ENCODE measurements at regions not wholly inside any gene's neighbourhood (a gene's known extent, or its start where the extent isn't known, plus 50 kb on each side); places are given as distances from the start of the nearest gene placed in this dataset.
"Not testable (repeated sequence)": the region's sequence is repeated elsewhere in the genome, so short reads cannot be mapped to it uniquely, and the experiment has no call there.

DNA sequence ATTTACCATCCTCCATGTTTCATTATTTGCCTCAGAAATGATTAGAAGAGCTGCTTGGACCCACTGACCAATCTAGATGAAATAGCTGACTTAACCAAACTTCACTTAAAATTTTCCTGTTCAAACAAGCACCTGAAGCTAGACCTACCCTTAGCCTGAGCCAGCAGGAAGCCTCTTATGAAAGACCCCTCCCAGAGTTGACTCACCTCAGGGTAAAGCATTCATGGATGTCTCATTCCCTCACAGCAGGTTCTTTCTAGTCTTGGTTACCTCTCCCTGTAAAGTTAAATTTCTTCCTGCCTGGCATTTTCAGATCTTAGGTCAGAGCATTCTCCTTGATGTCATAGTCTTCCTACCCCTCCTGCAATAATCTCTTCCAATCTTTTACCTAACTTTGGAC lies 1209.8 kb downstream of the FLRT2 start:
- H3K27me3 ChIP-seq (ENCODE audit: control insufficient read depth, insufficient read depth, low read length), result no peaks in the 10 kb centered on the region
- ATAC-seq (no peak), DNase-seq (ENCODE audit: low read depth, low spot score) (no peak)
- TF ChIP-seq TCF7L2 (IDR thresholded peaks at IDR 0.05; ENCODE audit: low read depth, low read length), result no peak
- no peak for TF ChIP-seq POLR2AphosphoS5 (IDR thresholded peaks at IDR 0.05; ENCODE audit: low read depth, low read length)
- TF ChIP-seq, protein P1, sequence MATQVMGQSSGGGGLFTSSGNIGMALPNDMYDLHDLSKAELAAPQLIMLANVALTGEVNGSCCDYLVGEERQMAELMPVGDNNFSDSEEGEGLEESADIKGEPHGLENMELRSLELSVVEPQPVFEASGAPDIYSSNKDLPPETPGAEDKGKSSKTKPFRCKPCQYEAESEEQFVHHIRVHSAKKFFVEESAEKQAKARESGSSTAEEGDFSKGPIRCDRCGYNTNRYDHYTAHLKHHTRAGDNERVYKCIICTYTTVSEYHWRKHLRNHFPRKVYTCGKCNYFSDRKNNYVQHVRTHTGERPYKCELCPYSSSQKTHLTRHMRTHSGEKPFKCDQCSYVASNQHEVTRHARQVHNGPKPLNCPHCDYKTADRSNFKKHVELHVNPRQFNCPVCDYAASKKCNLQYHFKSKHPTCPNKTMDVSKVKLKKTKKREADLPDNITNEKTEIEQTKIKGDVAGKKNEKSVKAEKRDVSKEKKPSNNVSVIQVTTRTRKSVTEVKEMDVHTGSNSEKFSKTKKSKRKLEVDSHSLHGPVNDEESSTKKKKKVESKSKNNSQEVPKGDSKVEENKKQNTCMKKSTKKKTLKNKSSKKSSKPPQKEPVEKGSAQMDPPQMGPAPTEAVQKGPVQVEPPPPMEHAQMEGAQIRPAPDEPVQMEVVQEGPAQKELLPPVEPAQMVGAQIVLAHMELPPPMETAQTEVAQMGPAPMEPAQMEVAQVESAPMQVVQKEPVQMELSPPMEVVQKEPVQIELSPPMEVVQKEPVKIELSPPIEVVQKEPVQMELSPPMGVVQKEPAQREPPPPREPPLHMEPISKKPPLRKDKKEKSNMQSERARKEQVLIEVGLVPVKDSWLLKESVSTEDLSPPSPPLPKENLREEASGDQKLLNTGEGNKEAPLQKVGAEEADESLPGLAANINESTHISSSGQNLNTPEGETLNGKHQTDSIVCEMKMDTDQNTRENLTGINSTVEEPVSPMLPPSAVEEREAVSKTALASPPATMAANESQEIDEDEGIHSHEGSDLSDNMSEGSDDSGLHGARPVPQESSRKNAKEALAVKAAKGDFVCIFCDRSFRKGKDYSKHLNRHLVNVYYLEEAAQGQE (IDR thresholded peaks at IDR 0.05; ENCODE audit: insufficient read depth in 1 of 2, low read depth in 2 of 2, low read length in 1 of 2), result no peak
- no peak for TF ChIP-seq SIN3A (IDR thresholded peaks at IDR 0.05; ENCODE audit: borderline replicate concordance, insufficient read depth, low read depth, low read length)
- TF ChIP-seq, protein P2, sequence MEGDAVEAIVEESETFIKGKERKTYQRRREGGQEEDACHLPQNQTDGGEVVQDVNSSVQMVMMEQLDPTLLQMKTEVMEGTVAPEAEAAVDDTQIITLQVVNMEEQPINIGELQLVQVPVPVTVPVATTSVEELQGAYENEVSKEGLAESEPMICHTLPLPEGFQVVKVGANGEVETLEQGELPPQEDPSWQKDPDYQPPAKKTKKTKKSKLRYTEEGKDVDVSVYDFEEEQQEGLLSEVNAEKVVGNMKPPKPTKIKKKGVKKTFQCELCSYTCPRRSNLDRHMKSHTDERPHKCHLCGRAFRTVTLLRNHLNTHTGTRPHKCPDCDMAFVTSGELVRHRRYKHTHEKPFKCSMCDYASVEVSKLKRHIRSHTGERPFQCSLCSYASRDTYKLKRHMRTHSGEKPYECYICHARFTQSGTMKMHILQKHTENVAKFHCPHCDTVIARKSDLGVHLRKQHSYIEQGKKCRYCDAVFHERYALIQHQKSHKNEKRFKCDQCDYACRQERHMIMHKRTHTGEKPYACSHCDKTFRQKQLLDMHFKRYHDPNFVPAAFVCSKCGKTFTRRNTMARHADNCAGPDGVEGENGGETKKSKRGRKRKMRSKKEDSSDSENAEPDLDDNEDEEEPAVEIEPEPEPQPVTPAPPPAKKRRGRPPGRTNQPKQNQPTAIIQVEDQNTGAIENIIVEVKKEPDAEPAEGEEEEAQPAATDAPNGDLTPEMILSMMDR (IDR thresholded peaks at IDR 0.05), result no peak
- BruUV-seq (replicated peaks), result no TSS peak
- H3K9me3 ChIP-seq (ENCODE audit: control insufficient read depth, insufficient read depth, low read depth, low read length), result no peaks in the 10 kb centered on the region
- no peaks in the 10 kb centered on the region for H3K36me3 ChIP-seq (ENCODE audit: control insufficient read depth, insufficient read depth, low read length)
- H3K4me1 ChIP-seq (ENCODE audit: control insufficient read depth, insufficient read depth, low read length), result no peaks in the 10 kb centered on the region
- POLR2A ChIA-PET, result no interaction called here
- peak overlapping the region in 1 of 2 experiments; percentile 24; a peak in 1 of 4 replicates for H3K4me3 ChIP-seq (ENCODE audit: low read depth in 2 of 2, low read length in 2 of 2)
- CTCF ChIA-PET, result no interaction called here
- intact Hi-C loops (cut with micrococcal nuclease; ENCODE audit: unreplicated experiment) (no loop called here), in situ Hi-C loops (cut with HindIII; ENCODE audit: low pct_unique_long_range_greater_than_20kb, low sequenced_read_pairs) (no loop called here)
- H3K27ac ChIP-seq (ENCODE audit: low read length), result no peak overlapping the region

DNA sequence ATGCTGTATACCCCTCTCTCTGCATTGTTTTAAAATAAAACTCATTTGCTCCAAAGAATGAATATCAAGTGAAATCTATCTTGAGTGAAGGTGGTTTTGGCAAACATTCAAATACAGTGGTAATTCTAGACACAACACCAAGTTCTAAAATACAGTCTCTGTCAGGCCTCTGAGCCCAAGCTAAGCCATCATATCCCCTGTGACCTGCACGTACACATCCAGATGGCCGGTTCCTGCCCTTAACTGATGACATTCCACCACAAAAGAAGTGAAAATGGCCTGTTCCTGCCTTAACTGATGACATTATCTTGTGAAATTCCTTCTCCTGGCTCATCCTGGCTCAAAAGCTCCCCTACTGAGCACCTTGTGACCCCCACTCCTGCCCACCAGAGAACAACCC lies 1201.5 kb downstream of the FLRT2 start:
- H3K9me3 ChIP-seq (ENCODE audit: control insufficient read depth, insufficient read depth, low read depth, low read length); H3K36me3 ChIP-seq (ENCODE audit: control insufficient read depth, insufficient read depth, low read length); H3K27ac ChIP-seq (ENCODE audit: low read length); intact Hi-C loops (cut with micrococcal nuclease; ENCODE audit: unreplicated experiment); in situ Hi-C loops (cut with HindIII; ENCODE audit: low pct_unique_long_range_greater_than_20kb, low sequenced_read_pairs); DNase-seq (ENCODE audit: low read depth, low spot score); H3K27me3 ChIP-seq (ENCODE audit: control insufficient read depth, insufficient read depth, low read length); H3K4me3 ChIP-seq (ENCODE audit: low read depth in 2 of 2, low read length in 2 of 2); H3K4me1 ChIP-seq (ENCODE audit: control insufficient read depth, insufficient read depth, low read length); CTCF ChIA-PET; BruUV-seq (replicated peaks); ATAC-seq: not testable (repeated sequence)
- POLR2A ChIA-PET, result interaction anchor here (0.5 kb wide), 1 partner anchor 14 kb away, joined by 3 read pairs; no protein-coding TSS in a partner anchor

DNA sequence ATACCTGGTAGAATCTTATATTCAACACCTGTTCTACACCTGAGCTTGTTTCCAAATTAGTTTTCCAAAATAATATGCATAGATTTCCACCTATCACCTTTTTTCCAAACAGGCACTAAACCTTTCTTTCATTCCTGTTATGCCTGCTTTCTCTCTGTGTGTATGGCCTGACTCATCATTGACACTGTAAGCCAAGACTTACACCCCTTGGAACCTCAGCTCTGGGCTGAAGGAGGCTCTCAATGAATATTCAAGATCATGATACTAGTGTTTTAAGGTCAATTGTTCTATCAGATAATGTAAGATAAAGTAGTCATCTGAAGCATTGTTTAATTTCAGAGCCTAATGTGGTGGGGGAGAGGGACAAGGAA lies 1193.3 kb downstream of the FLRT2 start:
- intact Hi-C loops (cut with micrococcal nuclease; ENCODE audit: unreplicated experiment) (no loop called here), in situ Hi-C loops (cut with HindIII; ENCODE audit: low pct_unique_long_range_greater_than_20kb, low sequenced_read_pairs) (no loop called here)
- no peak for DNase-seq (ENCODE audit: low read depth, low spot score)

More for the DNA sequence above, 1193.3 kb downstream of the FLRT2 start:
- H3K27ac ChIP-seq (ENCODE audit: low read length), result no peak overlapping the region
- no peaks in the 10 kb centered on the region for H3K9me3 ChIP-seq (ENCODE audit: control insufficient read depth, insufficient read depth, low read depth, low read length)
- TF ChIP-seq TCF7L2 (IDR thresholded peaks at IDR 0.05; ENCODE audit: low read depth, low read length) (no peak), POLR2AphosphoS5 (IDR thresholded peaks at IDR 0.05; ENCODE audit: low read depth, low read length) (no peak), SIN3A (IDR thresholded peaks at IDR 0.05; ENCODE audit: borderline replicate concordance, insufficient read depth, low read depth, low read length) (no peak)
- TF ChIP-seq, protein P1 (IDR thresholded peaks at IDR 0.05; ENCODE audit: insufficient read depth in 1 of 2, low read depth in 2 of 2, low read length in 1 of 2), result no peak
- TF ChIP-seq, protein P2 (IDR thresholded peaks at IDR 0.05), result no peak
- ChIA-PET CTCF (no interaction called here), POLR2A (no interaction called here)
- H3K36me3 ChIP-seq (ENCODE audit: control insufficient read depth, insufficient read depth, low read length), result no peaks in the 10 kb centered on the region
- no peak overlapping the region for H3K4me3 ChIP-seq (ENCODE audit: low read depth in 2 of 2, low read length in 2 of 2)
- no TSS peak for BruUV-seq (replicated peaks)
- no peaks in the 10 kb centered on the region for H3K4me1 ChIP-seq (ENCODE audit: control insufficient read depth, insufficient read depth, low read length)
- no peaks in the 10 kb centered on the region for H3K27me3 ChIP-seq (ENCODE audit: control insufficient read depth, insufficient read depth, low read length)
- no peak for ATAC-seq

Measured in Panc1 (cell line).